ENCODE measurements at regions not wholly inside any gene's neighbourhood (a gene's known extent, or its start where the extent isn't known, plus 50 kb on each side); places are given as distances from the start of the nearest gene placed in this dataset.

GRCh38 chr5:20102293-20102692 is 114.3 kb upstream of the CDH18 start:
- Histone ChIP-seq H3K27ac (replicated peaks) (no peak overlapping the region), H3K36me3 (no peaks in the 10 kb centered on the region), H3K9me3 (replicated peaks) (peaks cover under 1% of the 10 kb centered on the region), H3K4me1 (no peaks in the 10 kb centered on the region), H3K4me3 (no peak overlapping the region), H3K27me3 (ENCODE audit: low read depth) (no peaks in the 10 kb centered on the region)
- intact Hi-C loops (cut with micrococcal nuclease): no loop called here
- no peak for TF ChIP-seq CTCF (IDR thresholded peaks at IDR 0.05; ENCODE audit: borderline replicate concordance)
- no peak for DNase-seq

GRCh38 chr5:20098694-20099093 is 110.7 kb upstream of the CDH18 start:
- Histone ChIP-seq H3K27me3 (ENCODE audit: low read depth) (no peaks in the 10 kb centered on the region), H3K9me3 (replicated peaks) (peaks cover 16% of the 10 kb centered on the region), H3K36me3 (no peaks in the 10 kb centered on the region), H3K4me3 (no peak overlapping the region), H3K4me1 (no peaks in the 10 kb centered on the region), H3K27ac (replicated peaks) (no peak overlapping the region)
- no peak for TF ChIP-seq CTCF (IDR thresholded peaks at IDR 0.05; ENCODE audit: borderline replicate concordance)
- no peak for DNase-seq
- intact Hi-C loops (cut with micrococcal nuclease): no loop called here

- Histone ChIP-seq H3K4me3 (no peak overlapping the region), H3K36me3 (no peaks in the 10 kb centered on the region), H3K9me3 (replicated peaks) (peaks cover 23% of the 10 kb centered on the region), H3K4me1 (no peaks in the 10 kb centered on the region), H3K27me3 (ENCODE audit: low read depth) (no peaks in the 10 kb centered on the region), H3K27ac (replicated peaks) (no peak overlapping the region)
- DNase-seq: no peak
- TF ChIP-seq CTCF (IDR thresholded peaks at IDR 0.05; ENCODE audit: borderline replicate concordance): no peak
- intact Hi-C loops (cut with micrococcal nuclease): no loop called here
Observed at GRCh38 chr5:20088361-20088760, 100.4 kb upstream of the CDH18 start.

GRCh38 chr5:20087299-20087698 is 99.3 kb upstream of the CDH18 start:
- no peak for DNase-seq
- Histone ChIP-seq H3K4me1 (no peaks in the 10 kb centered on the region), H3K9me3 (replicated peaks) (peaks cover 23% of the 10 kb centered on the region), H3K4me3 (no peak overlapping the region), H3K27me3 (ENCODE audit: low read depth) (no peaks in the 10 kb centered on the region), H3K27ac (replicated peaks) (no peak overlapping the region), H3K36me3 (no peaks in the 10 kb centered on the region)
- no peak for TF ChIP-seq CTCF (IDR thresholded peaks at IDR 0.05; ENCODE audit: borderline replicate concordance)
- intact Hi-C loops (cut with micrococcal nuclease): no loop called here

GRCh38 chr5:20077186-20077585 is 89.2 kb upstream of the CDH18 start:
- H3K4me3 ChIP-seq: no peak overlapping the region
- H3K4me1 ChIP-seq: no peaks in the 10 kb centered on the region
- peaks cover 3% of the 10 kb centered on the region for H3K9me3 ChIP-seq (replicated peaks)
- H3K27me3 ChIP-seq (ENCODE audit: low read depth): no peaks in the 10 kb centered on the region
- no peak for DNase-seq
- no peaks in the 10 kb centered on the region for H3K36me3 ChIP-seq
- no peak overlapping the region for H3K27ac ChIP-seq (replicated peaks)
- TF ChIP-seq CTCF (IDR thresholded peaks at IDR 0.05; ENCODE audit: borderline replicate concordance): no peak
- intact Hi-C loops (cut with micrococcal nuclease): no loop called here

- intact Hi-C loops (cut with micrococcal nuclease): no loop called here
Observed at GRCh38 chr5:20056933-20057332, 68.9 kb upstream of the CDH18 start.

More at GRCh38 chr5:20056933-20057332, 68.9 kb upstream of the CDH18 start:
- Histone ChIP-seq H3K36me3 (no peaks in the 10 kb centered on the region), H3K4me1 (no peaks in the 10 kb centered on the region), H3K27me3 (ENCODE audit: low read depth) (no peaks in the 10 kb centered on the region), H3K9me3 (replicated peaks) (no peaks in the 10 kb centered on the region), H3K27ac (replicated peaks) (no peak overlapping the region), H3K4me3 (no peak overlapping the region)
- no peak for DNase-seq
- TF ChIP-seq CTCF (IDR thresholded peaks at IDR 0.05; ENCODE audit: borderline replicate concordance): no peak
